HEK293 (cell line): ENCODE measurements at regions not wholly inside any gene's neighbourhood (a gene's known extent, or its start where the extent isn't known, plus 50 kb on each side); places are given as distances from the start of the nearest gene placed in this dataset.

ENCODE experiments used
- CTCF ChIA-PET: fragments of 350-600 bp; formaldehyde crosslinking; extraction: SDS; loops from one replicate; lab custom pipeline; 2021; ENCODE audit warnings: antibody characterized with exemption; lab: Yijun Ruan, JAX
- POLR2A ChIA-PET: fragments of 300-600 bp; formaldehyde crosslinking; extraction: SDS; loops from one replicate; lab custom pipeline; 2020; ENCODE audit warnings: antibody characterized with exemption, inconsistent platforms; lab: Yijun Ruan, JAX
- H3K27ac ChIP-seq: fragments of 200-500 bp; sonication (Bioruptor generic); 2 replicates; pipeline ENCODE4 v1.5.1; 2014; ENCODE audit warnings: low read depth, low read length, control low read depth, inconsistent platforms; ENCODE audit errors: extremely low read depth
- H3K36me3 ChIP-seq, 2 experiments: fragments of 200-500 bp in 1 of 2; sonication (Bioruptor generic) in 1 of 2; 1 replicate in 1 of 2; 2 replicates in 1 of 2; pipeline ENCODE4 v1.5.1; 2014 to 2017; ENCODE audit warnings: inconsistent platforms in 2 of 2, low read length in 2 of 2; ENCODE audit not compliant: control insufficient read depth in 2 of 2, insufficient read depth in 1 of 2
- H3K4me1 ChIP-seq: fragments of 200-500 bp; sonication (Bioruptor generic); 2 replicates; pipeline ENCODE4 v1.5.1; 2014; ENCODE audit warnings: mild to moderate bottlenecking, low read length, inconsistent platforms; ENCODE audit not compliant: control insufficient read depth, insufficient read depth
- H3K4me3 ChIP-seq: 2 replicates; pipeline ENCODE4 v1.5.1; 2011; ENCODE audit warnings: low read depth, mild to moderate bottlenecking, control low read depth, low read length, moderate library complexity
- H3K9me3 ChIP-seq: fragments of 200-500 bp; sonication (Bioruptor generic); 2 replicates; pipeline ENCODE4 v1.5.1; 2014; ENCODE audit warnings: low read depth, low read length, inconsistent platforms; ENCODE audit not compliant: control insufficient read depth, insufficient read depth
- GLIS2 ChIP-seq: fragments of 450-650 bp; formaldehyde crosslinking; IDR thresholded peaks from 2 replicates; pipeline ENCODE4 v1.5.1; 2016; ENCODE audit warnings: missing biosample characterization, missing genetic modification characterization
- MEIS1 ChIP-seq: sonication (generic); formaldehyde crosslinking; IDR thresholded peaks from 2 replicates; pipeline ENCODE4 v1.8.1; 2022; ENCODE audit warnings: missing genetic modification reagents, mild to moderate bottlenecking, borderline replicate concordance
- REPIN1 ChIP-seq: fragments of 450-650 bp; formaldehyde crosslinking; IDR thresholded peaks from 2 replicates; pipeline ENCODE4 v1.5.1; 2017; ENCODE audit warnings: missing biosample characterization, missing genetic modification characterization, low read depth
- SP2 ChIP-seq: fragments of 450-650 bp; formaldehyde crosslinking; IDR thresholded peaks from 2 replicates; pipeline ENCODE4 v1.5.1; 2016; ENCODE audit warnings: missing biosample characterization, missing genetic modification characterization
- TRIM28 ChIP-seq: IDR thresholded peaks from 2 replicates; pipeline ENCODE4 v1.6.1; 2011; ENCODE audit warnings: low read length, control low read depth, borderline replicate concordance
- WT1 ChIP-seq: fragments of 450-650 bp; formaldehyde crosslinking; IDR thresholded peaks from 2 replicates; pipeline ENCODE4 v1.5.1; 2016; ENCODE audit warnings: missing biosample characterization, missing genetic modification characterization
- YY1 ChIP-seq: fragments of 450-650 bp; formaldehyde crosslinking; IDR thresholded peaks from 2 replicates; pipeline ENCODE4 v1.5.1; 2018; ENCODE audit warnings: missing biosample characterization, missing genetic modification characterization
- ZBTB1 ChIP-seq: fragments of 450-650 bp; formaldehyde crosslinking; IDR thresholded peaks from 2 replicates; pipeline ENCODE4 v1.5.1; 2016; ENCODE audit warnings: missing biosample characterization, missing genetic modification characterization
- ZBTB21 ChIP-seq: fragments of 450-650 bp; formaldehyde crosslinking; IDR thresholded peaks from 2 replicates; pipeline ENCODE4 v1.5.1; 2017; ENCODE audit warnings: missing biosample characterization, missing genetic modification characterization
- ZNF169 ChIP-seq: fragments of 450-650 bp; formaldehyde crosslinking; IDR thresholded peaks from 2 replicates; pipeline ENCODE4 v1.5.1; 2016; ENCODE audit warnings: missing biosample characterization, missing genetic modification characterization
- ZNF2 ChIP-seq: fragments of 450-650 bp; formaldehyde crosslinking; IDR thresholded peaks from 2 replicates; pipeline ENCODE4 v1.5.1; 2016; ENCODE audit warnings: missing biosample characterization, missing genetic modification characterization
- ZNF221 ChIP-seq: fragments of 450-650 bp; formaldehyde crosslinking; IDR thresholded peaks from 2 replicates; pipeline ENCODE4 v1.5.1; 2017; ENCODE audit warnings: missing biosample characterization, missing genetic modification characterization, borderline replicate concordance
- ZNF274 ChIP-seq, 2 experiments: fragments of 200-500 bp in 1 of 2; fragments of 450-650 bp in 1 of 2; sonication (Bioruptor generic) in 1 of 2; formaldehyde crosslinking in 1 of 2; IDR thresholded peaks; 2 replicates each; pipeline versions ENCODE4 v1.5.1 to v1.6.1; 2014 to 2016; ENCODE audit warnings: borderline replicate concordance in 1 of 2, inconsistent platforms in 1 of 2, low read length in 1 of 2, missing biosample characterization in 1 of 2, missing genetic modification characterization in 1 of 2
- ZNF292 ChIP-seq: fragments of 450-650 bp; formaldehyde crosslinking; IDR thresholded peaks from 2 replicates; pipeline ENCODE4 v1.5.1; 2016; ENCODE audit warnings: low read depth, missing biosample characterization, missing genetic modification characterization, borderline replicate concordance
- ZNF366 ChIP-seq: fragments of 450-650 bp; formaldehyde crosslinking; conservative IDR thresholded peaks from 2 replicates; pipeline ENCODE4 v1.5.1; 2016; ENCODE audit warnings: missing biosample characterization, missing genetic modification characterization
- ZNF426 ChIP-seq: fragments of 450-650 bp; formaldehyde crosslinking; IDR thresholded peaks from 2 replicates; pipeline ENCODE4 v1.5.1; 2017; ENCODE audit warnings: missing biosample characterization, missing genetic modification characterization, mild to moderate bottlenecking, inconsistent platforms, moderate library complexity
- ZNF473 ChIP-seq: fragments of 450-650 bp; formaldehyde crosslinking; IDR thresholded peaks from 2 replicates; pipeline ENCODE4 v1.5.1; 2017; ENCODE audit warnings: missing biosample characterization, missing genetic modification characterization
- ZNF521 ChIP-seq: fragments of 450-650 bp; formaldehyde crosslinking; IDR thresholded peaks from 2 replicates; pipeline ENCODE4 v1.5.1; 2017; ENCODE audit warnings: missing biosample characterization, mild to moderate bottlenecking, missing genetic modification characterization
- ZNF529 ChIP-seq: fragments of 450-650 bp; formaldehyde crosslinking; IDR thresholded peaks from 2 replicates; pipeline ENCODE4 v1.5.1; 2017; ENCODE audit warnings: missing genetic modification characterization, missing biosample characterization; ENCODE audit not compliant: insufficient replicate concordance
- ZNF549 ChIP-seq: fragments of 450-650 bp; IDR thresholded peaks from 2 replicates; pipeline ENCODE4 v1.5.1; 2018; ENCODE audit warnings: missing biosample characterization, missing genetic modification characterization, mild to moderate bottlenecking, inconsistent platforms, moderate library complexity
- ZNF560 ChIP-seq: fragments of 450-650 bp; formaldehyde crosslinking; IDR thresholded peaks from 2 replicates; pipeline ENCODE4 v1.5.1; 2017; ENCODE audit warnings: missing biosample characterization, missing genetic modification characterization, borderline replicate concordance
- ZNF658 ChIP-seq: fragments of 450-650 bp; formaldehyde crosslinking; IDR thresholded peaks from 2 replicates; pipeline ENCODE4; 2016; ENCODE audit warnings: missing biosample characterization, missing genetic modification characterization
- ZNF677 ChIP-seq: fragments of 450-650 bp; IDR thresholded peaks from 2 replicates; pipeline ENCODE4 v1.5.0; 2018; ENCODE audit warnings: missing biosample characterization, mild to moderate bottlenecking, missing genetic modification characterization, moderate library complexity
- ZNF747 ChIP-seq: fragments of 450-650 bp; formaldehyde crosslinking; IDR thresholded peaks from 2 replicates; pipeline ENCODE4 v1.5.1; 2016; ENCODE audit warnings: missing biosample characterization, missing genetic modification characterization
- TF ChIP-seq, protein P1 (sequence below): fragments of 450-650 bp; formaldehyde crosslinking; IDR thresholded peaks from 2 replicates; pipeline ENCODE4 v1.5.1; 2016; ENCODE audit warnings: missing biosample characterization, missing genetic modification characterization
- TF ChIP-seq, protein P2 (sequence below): fragments of 450-650 bp; formaldehyde crosslinking; IDR thresholded peaks from 2 replicates; pipeline ENCODE4 v1.5.1; 2016; ENCODE audit warnings: missing biosample characterization, missing genetic modification characterization
- TF ChIP-seq, protein P3 (sequence below): fragments of 450-650 bp; formaldehyde crosslinking; IDR thresholded peaks from 2 replicates; pipeline ENCODE4 v1.5.1; 2016; ENCODE audit warnings: missing biosample characterization, missing genetic modification characterization
- TF ChIP-seq, protein P4 (sequence below): fragments of 450-650 bp; formaldehyde crosslinking; IDR thresholded peaks from 2 replicates; pipeline ENCODE4 v1.5.1; 2017; ENCODE audit warnings: missing biosample characterization, mild to moderate bottlenecking, missing genetic modification characterization, moderate library complexity

DNA sequence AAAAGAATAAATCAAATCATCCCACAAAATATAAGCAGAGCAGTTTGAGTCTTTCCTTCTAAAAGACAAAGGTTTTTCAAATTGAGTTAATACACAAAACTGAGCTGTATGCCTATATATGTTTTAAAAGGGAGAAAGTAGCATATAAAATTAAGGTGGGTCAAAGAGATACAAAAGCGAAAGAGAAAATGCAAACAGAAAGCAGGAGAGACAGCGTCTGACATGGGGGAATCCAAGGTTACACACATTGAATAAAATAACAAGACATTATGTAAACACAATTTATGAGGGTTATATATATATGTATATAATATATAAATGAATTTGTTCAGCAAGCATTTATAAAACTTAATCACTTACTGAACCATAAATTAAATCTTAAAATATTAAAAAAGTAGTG lies 276.1 kb upstream of the LCORL start (continued):
- TF ChIP-seq REPIN1 (tag by site-specific recombination) (no peak), ZBTB1 (tag by site-specific recombination) (no peak), ZNF2 (tag by site-specific recombination) (no peak)
- TF ChIP-seq, all 188 proteins: peak for 0

DNA sequence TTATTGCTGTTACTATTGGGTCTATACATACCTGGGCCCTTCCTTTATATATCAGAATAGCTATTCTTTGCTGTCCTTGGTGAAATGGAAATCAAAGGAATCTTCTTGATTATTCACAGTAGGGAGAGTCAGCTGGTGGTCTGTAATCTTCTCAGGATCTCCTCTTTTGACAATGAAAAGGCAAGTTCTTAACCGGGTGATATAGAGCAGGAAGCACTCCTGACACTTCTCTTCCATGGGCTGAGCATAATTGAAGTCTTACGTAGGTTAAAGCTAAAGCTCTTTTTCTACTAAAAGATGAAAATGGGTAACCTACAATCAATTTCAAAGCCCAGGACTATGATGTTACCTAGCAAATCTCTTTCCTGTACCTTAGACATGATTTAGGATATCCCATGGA lies 274.9 kb upstream of the LCORL start:
- Histone ChIP-seq H3K4me3 (no peak overlapping the region), H3K9me3 (no peaks in the 10 kb centered on the region)
- POLR2A ChIA-PET: no interaction called here
- TF ChIP-seq GLIS2 (tag by site-specific recombination): no peak
- no peak for TF ChIP-seq YY1 (tag by site-specific recombination)
- TF ChIP-seq ZNF473 (tag by site-specific recombination): no peak
- no peak for TF ChIP-seq ZNF426 (tag by site-specific recombination)
- TF ChIP-seq ZNF658 (tag by site-specific recombination): no peak
- TF ChIP-seq ZNF292 (tag by site-specific recombination): no peak
- no peak for TF ChIP-seq ZNF529 (tag by site-specific recombination)
- TF ChIP-seq, all 188 proteins: peak for 0
- CTCF ChIA-PET: interaction anchor here (0.6 kb wide), 1 partner anchor 15 kb away, joined by 3 read pairs; no protein-coding TSS in a partner anchor
- Histone ChIP-seq H3K4me1 (no peaks in the 10 kb centered on the region), H3K27ac (no peak overlapping the region), H3K36me3 (no peaks in the 10 kb centered on the region)

DNA sequence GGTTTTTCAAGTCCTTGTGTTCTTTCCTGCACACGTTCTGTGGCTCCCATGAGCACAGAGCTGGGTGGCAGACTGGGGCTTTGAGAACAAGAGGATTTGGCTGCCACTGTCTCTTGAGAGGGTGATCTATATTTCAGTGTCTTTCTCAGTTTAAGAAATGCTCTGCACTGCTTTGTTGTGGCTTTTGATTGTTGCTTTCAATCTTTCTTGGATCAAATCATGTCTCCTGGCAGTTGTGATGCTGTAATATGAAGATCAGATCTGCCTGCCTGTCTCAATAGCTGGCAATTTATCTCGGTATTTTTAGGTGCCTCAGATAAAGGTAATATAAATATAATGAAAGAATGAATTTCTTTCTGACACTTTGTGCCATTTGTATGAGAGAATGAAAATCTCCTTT lies 273.3 kb upstream of the LCORL start:
- TF ChIP-seq, protein P1, sequence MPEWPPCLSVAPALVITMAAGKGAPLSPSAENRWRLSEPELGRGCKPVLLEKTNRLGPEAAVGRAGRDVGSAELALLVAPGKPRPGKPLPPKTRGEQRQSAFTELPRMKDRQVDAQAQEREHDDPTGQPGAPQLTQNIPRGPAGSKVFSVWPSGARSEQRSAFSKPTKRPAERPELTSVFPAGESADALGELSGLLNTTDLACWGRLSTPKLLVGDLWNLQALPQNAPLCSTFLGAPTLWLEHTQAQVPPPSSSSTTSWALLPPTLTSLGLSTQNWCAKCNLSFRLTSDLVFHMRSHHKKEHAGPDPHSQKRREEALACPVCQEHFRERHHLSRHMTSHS (tag by site-specific recombination): no peak
- TF ChIP-seq ZNF274 (IDR thresholded peaks at IDR 0.05; ENCODE audit: low read length): no peak
- TF ChIP-seq ZNF274 (tag by site-specific recombination; IDR thresholded peaks at IDR 0.05; ENCODE audit: borderline replicate concordance): no peak
- TF ChIP-seq ZNF221: no peak
- no peak for TF ChIP-seq WT1 (tag by site-specific recombination)
- TF ChIP-seq ZNF560 (tag by site-specific recombination): no peak
- TF ChIP-seq, protein P2, sequence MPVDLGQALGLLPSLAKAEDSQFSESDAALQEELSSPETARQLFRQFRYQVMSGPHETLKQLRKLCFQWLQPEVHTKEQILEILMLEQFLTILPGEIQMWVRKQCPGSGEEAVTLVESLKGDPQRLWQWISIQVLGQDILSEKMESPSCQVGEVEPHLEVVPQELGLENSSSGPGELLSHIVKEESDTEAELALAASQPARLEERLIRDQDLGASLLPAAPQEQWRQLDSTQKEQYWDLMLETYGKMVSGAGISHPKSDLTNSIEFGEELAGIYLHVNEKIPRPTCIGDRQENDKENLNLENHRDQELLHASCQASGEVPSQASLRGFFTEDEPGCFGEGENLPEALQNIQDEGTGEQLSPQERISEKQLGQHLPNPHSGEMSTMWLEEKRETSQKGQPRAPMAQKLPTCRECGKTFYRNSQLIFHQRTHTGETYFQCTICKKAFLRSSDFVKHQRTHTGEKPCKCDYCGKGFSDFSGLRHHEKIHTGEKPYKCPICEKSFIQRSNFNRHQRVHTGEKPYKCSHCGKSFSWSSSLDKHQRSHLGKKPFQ: no peak
- no peak for TF ChIP-seq ZBTB21
- TF ChIP-seq SP2: no peak
- no peak for TF ChIP-seq ZNF169 (tag by site-specific recombination)
- no peak for TF ChIP-seq ZNF677
- TF ChIP-seq ZNF747 (tag by site-specific recombination): no peak
- no peak for TF ChIP-seq MEIS1 (CRISPR knock-in tag)
- no peak for TF ChIP-seq ZNF366 (tag by site-specific recombination)
- no peak for TF ChIP-seq ZNF521 (tag by site-specific recombination)
- TF ChIP-seq, protein P3, sequence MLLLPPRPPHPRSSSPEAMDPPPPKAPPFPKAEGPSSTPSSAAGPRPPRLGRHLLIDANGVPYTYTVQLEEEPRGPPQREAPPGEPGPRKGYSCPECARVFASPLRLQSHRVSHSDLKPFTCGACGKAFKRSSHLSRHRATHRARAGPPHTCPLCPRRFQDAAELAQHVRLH (tag by site-specific recombination): no peak
- TF ChIP-seq TRIM28: no peak
- TF ChIP-seq, protein P4, sequence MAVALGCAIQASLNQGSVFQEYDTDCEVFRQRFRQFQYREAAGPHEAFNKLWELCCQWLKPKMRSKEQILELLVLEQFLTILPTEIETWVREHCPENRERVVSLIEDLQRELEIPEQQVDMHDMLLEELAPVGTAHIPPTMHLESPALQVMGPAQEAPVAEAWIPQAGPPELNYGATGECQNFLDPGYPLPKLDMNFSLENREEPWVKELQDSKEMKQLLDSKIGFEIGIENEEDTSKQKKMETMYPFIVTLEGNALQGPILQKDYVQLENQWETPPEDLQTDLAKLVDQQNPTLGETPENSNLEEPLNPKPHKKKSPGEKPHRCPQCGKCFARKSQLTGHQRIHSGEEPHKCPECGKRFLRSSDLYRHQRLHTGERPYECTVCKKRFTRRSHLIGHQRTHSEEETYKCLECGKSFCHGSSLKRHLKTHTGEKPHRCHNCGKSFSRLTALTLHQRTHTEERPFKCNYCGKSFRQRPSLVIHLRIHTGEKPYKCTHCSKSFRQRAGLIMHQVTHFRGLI (tag by site-specific recombination): no peak
- no peak for TF ChIP-seq ZNF549 (tag by site-specific recombination)
- TF ChIP-seq, all 188 proteins: peak for 0
- CTCF ChIA-PET: interaction anchor here (0.6 kb wide), 2 partner anchors 68 to 71 kb away, joined by 3 read pairs; no protein-coding TSS in a partner anchor
- Histone ChIP-seq H3K27ac (no peak overlapping the region), H3K36me3 (no peaks in the 10 kb centered on the region), H3K4me1 (no peaks in the 10 kb centered on the region), H3K4me3 (no peak overlapping the region), H3K9me3 (no peaks in the 10 kb centered on the region)
- POLR2A ChIA-PET: no interaction called here
